ENCODE measurements at regions not wholly inside any gene's neighbourhood (a gene's known extent, or its start where the extent isn't known, plus 50 kb on each side); places are given as distances from the start of the nearest gene placed in this dataset.

DNA sequence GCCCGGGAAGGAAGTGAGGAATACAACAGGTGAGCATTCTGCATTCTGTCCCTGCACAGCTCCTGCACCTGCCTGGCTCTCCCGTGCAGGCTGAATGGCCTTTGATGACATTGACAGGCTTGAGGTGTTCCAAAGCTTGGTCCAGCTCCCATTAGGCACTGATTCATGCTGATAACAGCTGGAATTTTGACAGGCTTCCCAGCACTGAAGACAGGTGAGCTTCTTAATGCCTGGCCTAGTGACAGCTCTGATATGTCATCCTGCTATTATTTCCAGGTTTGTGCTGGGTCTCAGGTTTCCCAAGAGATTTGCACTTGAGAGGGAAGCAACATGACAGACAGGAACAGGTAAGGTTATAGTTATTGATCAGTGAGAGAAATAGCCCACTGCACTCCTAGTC lies 58.0 kb upstream of the MTNR1B start:
- TF ChIP-seq CTCF (IDR thresholded peaks at IDR 0.05) (no peak), POLR2A (IDR thresholded peaks at IDR 0.05) (no peak)

All from heart left ventricle (tissue), 13 donors.